HFF-Myc (cell line): ENCODE measurements at regions not wholly inside any gene's neighbourhood (a gene's known extent, or its start where the extent isn't known, plus 50 kb on each side); places are given as distances from the start of the nearest gene placed in this dataset.
"Not testable (repeated sequence)": the region's sequence is repeated elsewhere in the genome, so short reads cannot be mapped to it uniquely, and the experiment has no call there.

Experiments used
- DNase-seq: peaks from one replicate; pipeline ENCODE4 v3.0.0-alpha.2; 2011; ENCODE audit warnings: low read depth; ENCODE audit errors: extremely low read depth
- H3K4me3 ChIP-seq: replicated peaks from 2 replicates; pipeline ENCODE4 v1.5.1; 2011; ENCODE audit warnings: low read depth, mild to moderate bottlenecking, control low read depth, low read length
- TF ChIP-seq, protein P1 (sequence below): IDR thresholded peaks from 2 replicates; pipeline ENCODE4 v1.5.1; 2012; ENCODE audit warnings: mild to moderate bottlenecking, low read depth, low read length, control low read depth; ENCODE audit errors: missing control alignments

DNA sequence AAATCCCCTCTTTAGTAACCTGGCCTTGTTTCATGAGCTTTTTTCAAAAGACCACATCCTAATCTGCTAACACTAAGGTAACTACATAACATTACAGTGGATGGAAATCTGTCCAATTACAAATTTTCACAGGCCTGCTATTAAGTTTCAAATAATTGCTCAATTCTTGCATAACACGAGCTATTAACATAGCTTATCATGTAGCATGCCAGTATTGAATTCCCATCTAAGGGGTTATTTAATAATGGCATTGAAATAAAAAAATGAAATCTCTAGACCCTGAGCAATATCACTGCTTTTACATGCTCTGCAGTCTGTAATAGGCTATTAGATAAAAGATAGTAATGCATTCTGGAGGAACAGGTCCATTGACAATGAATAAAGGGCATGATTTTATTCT, 748.3 kb upstream of the NECTIN3 start:
- DNase-seq, result no peak
- TF ChIP-seq, protein P1, sequence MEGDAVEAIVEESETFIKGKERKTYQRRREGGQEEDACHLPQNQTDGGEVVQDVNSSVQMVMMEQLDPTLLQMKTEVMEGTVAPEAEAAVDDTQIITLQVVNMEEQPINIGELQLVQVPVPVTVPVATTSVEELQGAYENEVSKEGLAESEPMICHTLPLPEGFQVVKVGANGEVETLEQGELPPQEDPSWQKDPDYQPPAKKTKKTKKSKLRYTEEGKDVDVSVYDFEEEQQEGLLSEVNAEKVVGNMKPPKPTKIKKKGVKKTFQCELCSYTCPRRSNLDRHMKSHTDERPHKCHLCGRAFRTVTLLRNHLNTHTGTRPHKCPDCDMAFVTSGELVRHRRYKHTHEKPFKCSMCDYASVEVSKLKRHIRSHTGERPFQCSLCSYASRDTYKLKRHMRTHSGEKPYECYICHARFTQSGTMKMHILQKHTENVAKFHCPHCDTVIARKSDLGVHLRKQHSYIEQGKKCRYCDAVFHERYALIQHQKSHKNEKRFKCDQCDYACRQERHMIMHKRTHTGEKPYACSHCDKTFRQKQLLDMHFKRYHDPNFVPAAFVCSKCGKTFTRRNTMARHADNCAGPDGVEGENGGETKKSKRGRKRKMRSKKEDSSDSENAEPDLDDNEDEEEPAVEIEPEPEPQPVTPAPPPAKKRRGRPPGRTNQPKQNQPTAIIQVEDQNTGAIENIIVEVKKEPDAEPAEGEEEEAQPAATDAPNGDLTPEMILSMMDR, result no peak
- no peak overlapping the region for H3K4me3 ChIP-seq

DNA sequence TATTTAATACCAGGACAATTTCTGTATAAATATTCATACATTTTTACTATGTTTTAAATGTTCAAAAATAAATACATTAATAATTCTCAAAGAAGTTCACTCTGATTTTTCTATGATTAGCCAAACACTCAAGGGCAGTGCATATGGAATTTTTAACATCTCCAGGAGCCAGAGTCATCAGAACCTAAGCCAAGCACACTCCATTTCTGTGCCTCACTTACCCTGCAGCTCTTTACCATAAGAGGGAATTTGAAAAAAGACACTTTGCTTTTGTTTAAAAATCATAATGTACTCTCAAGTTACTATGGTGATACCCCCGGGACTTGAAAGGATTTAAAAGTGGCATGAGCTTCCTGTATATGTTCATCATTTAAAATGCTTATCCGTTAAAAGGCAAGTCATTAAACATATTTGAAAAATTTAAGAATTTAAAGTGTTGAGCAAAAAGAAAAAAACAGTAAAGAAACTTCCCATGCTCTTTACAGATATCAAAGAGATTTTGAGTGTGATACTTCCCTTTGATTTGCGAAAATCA, 747.4 kb upstream of the NECTIN3 start:
- TF ChIP-seq, protein P1, result no peak
- no peak overlapping the region for H3K4me3 ChIP-seq
- DNase-seq, result no peak

DNA sequence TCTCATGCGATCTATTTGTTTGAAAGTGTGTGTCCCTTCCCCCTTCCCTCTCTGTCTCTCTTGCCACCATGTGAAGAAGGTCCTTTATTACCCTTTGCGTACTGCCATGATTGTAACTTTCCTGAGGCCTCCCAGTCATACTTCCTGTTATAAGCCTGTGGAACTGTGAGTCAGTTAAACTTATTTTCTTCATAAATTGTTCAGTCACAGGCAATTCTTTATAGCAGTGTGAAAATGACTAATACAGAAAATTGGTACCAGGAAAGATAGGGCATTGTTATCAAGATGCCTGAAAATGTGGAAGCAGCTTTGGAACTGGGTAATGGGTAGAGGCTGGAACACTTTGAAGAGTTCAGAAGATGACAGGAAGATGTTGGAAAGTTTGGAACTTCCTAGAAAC, 743.7 kb upstream of the NECTIN3 start:
- no peak for DNase-seq
- TF ChIP-seq, protein P1, result no peak
- no peak overlapping the region for H3K4me3 ChIP-seq

DNA sequence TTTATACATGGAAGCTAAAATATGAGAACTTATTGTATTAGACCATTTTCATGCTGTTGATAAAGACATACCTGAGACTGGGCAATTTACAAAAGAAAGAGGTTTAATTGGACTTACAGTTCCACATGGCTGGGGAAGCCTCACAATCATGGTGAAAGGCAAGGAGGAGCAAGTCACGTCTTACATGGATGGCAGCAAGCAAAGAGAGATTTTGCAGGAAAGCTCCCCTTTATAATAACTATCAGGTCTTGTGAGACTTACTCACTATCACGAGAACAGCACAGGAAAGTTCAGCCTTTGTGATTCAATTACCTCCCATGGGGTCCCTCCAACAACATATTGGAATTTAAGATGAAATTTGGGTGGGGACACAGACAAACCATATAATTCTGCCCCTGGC, 740.1 kb upstream of the NECTIN3 start:
- not testable (repeated sequence) for H3K4me3 ChIP-seq, DNase-seq

DNA sequence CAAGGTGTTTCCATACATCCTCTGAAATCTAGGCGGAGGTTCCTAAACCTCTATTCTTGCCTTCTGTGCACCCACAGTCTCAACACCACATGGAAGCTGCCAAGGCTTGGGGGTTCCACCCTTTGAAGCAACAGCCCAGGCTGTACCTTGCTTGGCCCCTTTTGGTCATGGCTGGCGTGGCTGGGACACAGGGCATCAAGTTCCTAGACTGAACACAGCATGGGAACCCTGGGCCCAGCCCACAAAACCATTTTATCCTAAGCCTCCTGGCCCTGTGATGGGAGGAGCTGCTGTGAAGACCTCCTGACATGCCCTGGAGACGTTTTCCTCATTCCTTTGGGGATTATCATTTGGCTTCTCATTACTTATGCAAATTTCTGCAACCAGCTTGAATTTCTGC, 739.0 kb upstream of the NECTIN3 start:
- DNase-seq, result no peak
- TF ChIP-seq, protein P1, result no peak
- H3K4me3 ChIP-seq, result no peak overlapping the region

DNA sequence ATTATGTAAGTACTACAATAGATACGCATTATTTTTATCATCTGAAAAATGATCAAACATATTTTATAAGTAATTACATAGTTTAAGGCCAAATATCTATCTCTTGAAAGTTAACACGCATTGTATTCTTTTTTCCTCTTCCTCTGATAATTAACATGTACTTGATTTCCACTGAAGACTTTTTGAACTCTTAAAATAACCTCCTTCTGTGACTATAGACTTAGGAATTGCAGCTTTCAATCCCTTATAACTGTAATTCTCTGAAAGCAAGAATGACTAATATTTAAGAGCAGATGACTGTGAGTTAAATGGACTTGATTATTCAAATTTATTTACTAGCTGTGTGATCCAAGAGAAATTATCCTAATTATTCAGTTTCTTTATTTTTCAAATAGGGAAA, 730.6 kb upstream of the NECTIN3 start:
- no peak for DNase-seq
- H3K4me3 ChIP-seq, result no peak overlapping the region
- TF ChIP-seq, protein P1, result no peak

DNA sequence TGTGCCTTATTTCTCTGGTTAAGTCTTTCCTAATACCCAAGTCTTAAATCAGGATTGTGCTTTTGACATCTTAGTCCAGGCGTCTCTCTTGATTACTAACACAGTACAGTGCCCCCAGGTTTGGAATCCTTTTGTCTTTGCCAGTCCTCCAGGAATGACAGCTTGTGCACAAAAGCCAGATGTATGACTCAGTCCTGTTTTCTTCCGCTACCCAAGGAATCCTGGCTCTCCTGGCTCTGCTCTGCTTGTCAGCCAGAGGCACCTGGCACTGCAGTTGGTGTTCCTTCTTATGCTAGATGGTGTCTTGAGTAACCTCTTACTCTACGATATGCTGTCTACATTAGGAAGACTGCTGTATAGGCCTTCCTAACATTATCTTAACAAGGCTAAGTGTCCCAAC, 728.2 kb upstream of the NECTIN3 start:
- DNase-seq, result peak; percentile 5
- TF ChIP-seq, protein P1, result no peak

DNA sequence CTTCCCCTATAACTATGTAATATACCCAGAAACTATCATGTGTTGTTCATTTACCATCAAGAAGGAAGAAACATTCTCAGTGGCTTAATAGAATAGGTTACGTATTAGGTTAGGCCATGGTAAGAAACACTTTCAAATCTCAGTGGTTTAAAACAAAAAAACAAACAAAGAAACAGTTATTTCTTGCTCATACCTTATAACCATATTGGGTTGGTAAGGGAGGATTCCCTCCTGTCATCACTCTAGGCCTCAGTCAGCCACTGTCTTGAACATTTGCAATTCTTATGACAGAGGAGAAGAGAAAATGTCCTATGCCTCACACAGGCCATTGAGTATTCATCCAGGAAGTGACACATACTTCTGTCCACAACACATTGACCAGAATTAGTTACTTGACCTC, 727.7 kb upstream of the NECTIN3 start:
- TF ChIP-seq, protein P1, result no peak
- H3K4me3 ChIP-seq, result no peak overlapping the region
- no peak for DNase-seq

More for the DNA sequence above, 728.2 kb upstream of the NECTIN3 start:
- H3K4me3 ChIP-seq, result no peak overlapping the region
